H9 (cell line): ENCODE measurements at regions not wholly inside any gene's neighbourhood (a gene's known extent, or its start where the extent isn't known, plus 50 kb on each side); places are given as distances from the start of the nearest gene placed in this dataset.

Experiments
- DNase-seq: peaks from one replicate; pipeline ENCODE4 v3.0.0-alpha.2; 2017
- H2AFZ ChIP-seq: one replicate; pipeline ENCODE4 v1.6.1; 2013; ENCODE audit warnings: mild to moderate bottlenecking, low read length, control low read depth, moderate library complexity
- H2AK5ac ChIP-seq: 2 replicates; pipeline ENCODE4 v1.6.1; 2013; ENCODE audit warnings: low read length, control low read depth, mixed read lengths; ENCODE audit not compliant: insufficient read length
- H2BK120ac ChIP-seq: one replicate; pipeline ENCODE4 v1.6.1; 2013; ENCODE audit warnings: low read depth, mild to moderate bottlenecking, low read length, control low read depth, inconsistent platforms; ENCODE audit not compliant: poor library complexity, severe bottlenecking
- H2BK12ac ChIP-seq: 2 replicates; pipeline ENCODE4 v1.6.1; 2013; ENCODE audit warnings: low read length, control low read depth, mixed read lengths, low read depth; ENCODE audit not compliant: insufficient read length
- H2BK15ac ChIP-seq: 2 replicates; pipeline ENCODE4 v1.6.1; 2013; ENCODE audit warnings: low read depth, low read length, control low read depth
- H2BK20ac ChIP-seq: one replicate; pipeline ENCODE4 v1.6.1; 2013; ENCODE audit warnings: low read depth, mild to moderate bottlenecking, low read length, control low read depth, inconsistent platforms; ENCODE audit not compliant: poor library complexity, severe bottlenecking
- H2BK5ac ChIP-seq: 2 replicates; pipeline ENCODE4 v1.6.1; 2013; ENCODE audit warnings: low read length, control low read depth, mixed read lengths; ENCODE audit not compliant: insufficient read length
- H3K14ac ChIP-seq: 2 replicates; pipeline ENCODE4 v1.6.1; 2013; ENCODE audit warnings: low read length, control low read depth; ENCODE audit not compliant: insufficient read depth
- H3K18ac ChIP-seq: 2 replicates; pipeline ENCODE4 v1.6.1; 2013; ENCODE audit warnings: low read depth, mild to moderate bottlenecking, mixed read lengths, low read length, control low read depth; ENCODE audit not compliant: insufficient read length
- H3K23ac ChIP-seq: 2 replicates; pipeline ENCODE4 v1.6.1; 2013; ENCODE audit warnings: low read length, control low read depth, mixed read lengths, low read depth; ENCODE audit not compliant: insufficient read length
- H3K23me2 ChIP-seq: 2 replicates; pipeline ENCODE4 v1.6.1; 2013; ENCODE audit warnings: low read depth, mild to moderate bottlenecking, mixed read lengths, low read length, control low read depth; ENCODE audit not compliant: insufficient read length, poor library complexity, severe bottlenecking
- H3K27ac ChIP-seq: 2 replicates; pipeline ENCODE4 v1.5.1; 2013; ENCODE audit warnings: low read length, control low read depth, mixed read lengths, low read depth; ENCODE audit not compliant: insufficient read length
- H3K27me3 ChIP-seq: 2 replicates; pipeline ENCODE4 v1.6.1; 2013; ENCODE audit warnings: low read length, control low read depth, inconsistent platforms; ENCODE audit not compliant: insufficient read depth
- H3K4ac ChIP-seq: 2 replicates; pipeline ENCODE4 v1.6.1; 2013; ENCODE audit warnings: low read depth, mild to moderate bottlenecking, control low read depth, inconsistent platforms, low read length, moderate library complexity
- H3K4me1 ChIP-seq: 2 replicates; pipeline ENCODE4 v1.6.1; 2013; ENCODE audit warnings: low read length, control low read depth, inconsistent platforms; ENCODE audit not compliant: insufficient read depth
- H3K4me2 ChIP-seq: 2 replicates; pipeline ENCODE4 v1.6.1; 2013; ENCODE audit warnings: low read length, control low read depth, mixed read lengths; ENCODE audit not compliant: insufficient read length, insufficient read depth
- H3K56ac ChIP-seq: 2 replicates; pipeline ENCODE4 v1.6.1; 2013; ENCODE audit warnings: low read depth, mild to moderate bottlenecking, mixed read lengths, low read length, control low read depth; ENCODE audit not compliant: insufficient read length
- H3K79me1 ChIP-seq: 2 replicates; pipeline ENCODE4 v1.6.1; 2013; ENCODE audit warnings: low read depth, mild to moderate bottlenecking, moderate library complexity, low read length, control low read depth, inconsistent platforms; ENCODE audit not compliant: insufficient read depth, poor library complexity, severe bottlenecking
- H3K79me2 ChIP-seq: 2 replicates; pipeline ENCODE4 v1.6.1; 2013; ENCODE audit warnings: low read length, control low read depth, inconsistent platforms; ENCODE audit not compliant: insufficient read depth
- H3K9ac ChIP-seq: 2 replicates; pipeline ENCODE4 v1.6.1; 2013; ENCODE audit warnings: low read length, control low read depth, mixed read lengths; ENCODE audit not compliant: insufficient read length; ENCODE audit errors: extremely low read depth
- H3K9me3 ChIP-seq: one replicate; pipeline ENCODE4 v1.6.1; 2013; ENCODE audit warnings: low read depth, low read length, inconsistent platforms; ENCODE audit not compliant: control insufficient read depth
- H3T11ph ChIP-seq: one replicate; pipeline ENCODE4 v1.6.1; 2013; ENCODE audit warnings: mild to moderate bottlenecking, low read length, control low read depth, inconsistent platforms
- H4K20me1 ChIP-seq: one replicate; pipeline ENCODE4 v1.6.1; 2013; ENCODE audit not compliant: control insufficient read depth, insufficient read length, insufficient read depth
- H4K5ac ChIP-seq: 2 replicates; pipeline ENCODE4 v1.6.1; 2013; ENCODE audit warnings: low read depth, mild to moderate bottlenecking, mixed read lengths, low read length, control low read depth; ENCODE audit not compliant: insufficient read length
- H4K8ac ChIP-seq: replicated peaks from 2 replicates; pipeline ENCODE4 v1.6.1; 2013; ENCODE audit warnings: low read length, control low read depth, mixed read lengths, low read depth; ENCODE audit not compliant: insufficient read length
- H4K91ac ChIP-seq: 2 replicates; pipeline ENCODE4 v1.6.1; 2013; ENCODE audit warnings: low read depth, mild to moderate bottlenecking, moderate library complexity, mixed read lengths, low read length, control low read depth; ENCODE audit not compliant: insufficient read length
- H3K27ac Mint-ChIP-seq, 3 experiments: 2 replicates in 2 of 3; 3 replicates in 1 of 3; pipeline ENCODE4 v1.8.0; 2020 to 2021; ENCODE audit warnings: mixed read lengths in 3 of 3, mild to moderate bottlenecking in 1 of 3, moderate library complexity in 1 of 3
- H3K27me3 Mint-ChIP-seq: 2 replicates; pipeline ENCODE4 v1.8.0; 2021; ENCODE audit warnings: low read depth, mild to moderate bottlenecking, moderate library complexity, mixed read lengths
- H3K36me3 Mint-ChIP-seq, 3 experiments: 2 replicates in 2 of 3; 3 replicates in 1 of 3; pipeline ENCODE4 v1.8.0; 2020 to 2021; ENCODE audit warnings: low read depth in 3 of 3, mixed read lengths in 3 of 3; ENCODE audit not compliant: insufficient read depth in 1 of 3
- H3K4me1 Mint-ChIP-seq, 2 experiments: 2 replicates each; pipeline ENCODE4 v1.8.0; 2020; ENCODE audit warnings: mixed read lengths in 2 of 2
- H3K4me3 Mint-ChIP-seq, 2 experiments: 2 replicates in 1 of 2; 3 replicates in 1 of 2; pipeline ENCODE4 v1.8.0; 2020 to 2021; ENCODE audit warnings: mild to moderate bottlenecking in 2 of 2, mixed read lengths in 2 of 2, moderate library complexity in 1 of 2
- H3K9me3 Mint-ChIP-seq, 2 experiments: 2 replicates in 1 of 2; 3 replicates in 1 of 2; pipeline ENCODE4 v1.8.0; 2020; ENCODE audit warnings: mild to moderate bottlenecking in 2 of 2, mixed read lengths in 2 of 2, moderate library complexity in 1 of 2
- WGBS: extraction: QIAGEN DNeasy Blood & Tissue Kit; methylation state at CpG from one replicate; pipeline ENCODE4 v1.1.7; 2013; ENCODE audit warnings: missing lambda C conversion rate, low lambda C conversion rate, mixed read lengths; ENCODE audit not compliant: insufficient read length; ENCODE audit errors: extremely low coverage; 5-methylcytosine and 5-hydroxymethylcytosine counted together
- TF ChIP-seq, protein P1 (sequence below): fragments of 200-600 bp; sonication (generic); conservative IDR thresholded peaks from 3 replicates; pipeline ENCODE4 v1.8.0; 2021; ENCODE audit warnings: antibody characterized with exemption, mild to moderate bottlenecking

- Histone ChIP-seq H3K9me3 (no peaks in the 10 kb centered on the region), H3K23ac (no peak overlapping the region), H3K79me1 (no peaks in the 10 kb centered on the region), H3K4me1 (no peaks in the 10 kb centered on the region), H3K27me3 (no peaks in the 10 kb centered on the region), H3K27ac (no peak overlapping the region), H3K18ac (no peak overlapping the region), H3K4ac (no peak overlapping the region), H4K8ac (no peak overlapping the region), H2AK5ac (no peak overlapping the region), H4K20me1 (no peaks in the 10 kb centered on the region), H3K4me2 (no peak overlapping the region), H2BK12ac (no peak overlapping the region), H3K23me2 (no peaks in the 10 kb centered on the region), H2BK20ac (no peak overlapping the region), H2AFZ (no peak overlapping the region), H3K56ac (no peak overlapping the region), H2BK120ac (no peak overlapping the region), H3T11ph (no peak overlapping the region), H3K79me2 (no peaks in the 10 kb centered on the region), H3K9ac (no peak overlapping the region), H2BK15ac (no peak overlapping the region), H3K14ac (no peak overlapping the region), H2BK5ac (no peak overlapping the region), H4K5ac (no peak overlapping the region), H4K91ac (no peak overlapping the region)
- Mint-ChIP-seq H3K27me3 (no peaks in the 10 kb centered on the region), H3K4me3 (no peak overlapping the region), H3K4me1 (peaks cover 0 to 5% of the 10 kb centered on the region in 2 experiments; a peak in 1 of 4 replicates), H3K36me3 (no peaks in the 10 kb centered on the region; a peak in 1 of 7 replicates), H3K27ac (no peak overlapping the region), H3K9me3 (peaks cover 0 to 3% of the 10 kb centered on the region in 2 experiments; a peak in 1 of 5 replicates)
- DNase-seq, result no peak
- WGBS, result no CpG with 5 or more reads among the region's 3 CpGs
- TF ChIP-seq, protein P1, sequence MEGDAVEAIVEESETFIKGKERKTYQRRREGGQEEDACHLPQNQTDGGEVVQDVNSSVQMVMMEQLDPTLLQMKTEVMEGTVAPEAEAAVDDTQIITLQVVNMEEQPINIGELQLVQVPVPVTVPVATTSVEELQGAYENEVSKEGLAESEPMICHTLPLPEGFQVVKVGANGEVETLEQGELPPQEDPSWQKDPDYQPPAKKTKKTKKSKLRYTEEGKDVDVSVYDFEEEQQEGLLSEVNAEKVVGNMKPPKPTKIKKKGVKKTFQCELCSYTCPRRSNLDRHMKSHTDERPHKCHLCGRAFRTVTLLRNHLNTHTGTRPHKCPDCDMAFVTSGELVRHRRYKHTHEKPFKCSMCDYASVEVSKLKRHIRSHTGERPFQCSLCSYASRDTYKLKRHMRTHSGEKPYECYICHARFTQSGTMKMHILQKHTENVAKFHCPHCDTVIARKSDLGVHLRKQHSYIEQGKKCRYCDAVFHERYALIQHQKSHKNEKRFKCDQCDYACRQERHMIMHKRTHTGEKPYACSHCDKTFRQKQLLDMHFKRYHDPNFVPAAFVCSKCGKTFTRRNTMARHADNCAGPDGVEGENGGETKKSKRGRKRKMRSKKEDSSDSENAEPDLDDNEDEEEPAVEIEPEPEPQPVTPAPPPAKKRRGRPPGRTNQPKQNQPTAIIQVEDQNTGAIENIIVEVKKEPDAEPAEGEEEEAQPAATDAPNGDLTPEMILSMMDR, result no peak
Measured at GRCh38 chr7:25779002-25779546, 372.9 kb upstream of the NFE2L3 start.
